ENCODE measurements at regions not wholly inside any gene's neighbourhood (a gene's known extent, or its start where the extent isn't known, plus 50 kb on each side); places are given as distances from the start of the nearest gene placed in this dataset.

DNA sequence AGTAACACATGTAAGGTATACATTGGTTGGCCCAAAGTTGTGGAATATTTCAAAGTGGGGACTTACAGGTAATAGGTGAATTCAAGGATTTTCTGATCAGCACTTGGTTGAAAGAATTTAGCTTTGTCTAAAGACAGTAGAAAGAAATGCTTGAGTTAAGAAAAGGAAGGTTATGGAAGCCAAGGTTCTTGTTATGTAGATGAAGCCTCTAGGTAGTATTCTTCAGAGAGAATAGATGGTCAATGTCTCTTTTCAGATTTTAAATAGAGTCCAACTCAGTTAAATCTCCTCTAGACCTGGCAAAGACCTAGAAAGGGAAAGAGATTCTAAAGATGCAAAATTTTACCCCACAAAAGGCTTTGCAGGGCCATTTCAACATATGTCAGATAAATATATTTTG lies 157.4 kb downstream of the ANKRD30B start:
- no peak overlapping the region for H3K27ac ChIP-seq (replicated peaks)
- DNase-seq (ENCODE audit: low read depth in 1 of 2, low spot score in 1 of 2): no peak
- no peak for TF ChIP-seq SPI1 (IDR thresholded peaks at IDR 0.05; ENCODE audit: borderline replicate concordance, low read depth)
- no peak overlapping the region for H3K4me3 ChIP-seq (replicated peaks; ENCODE audit: insufficient read depth, low read length)
- H3K27me3 ChIP-seq (ENCODE audit: insufficient read depth, poor library complexity, severe bottlenecking): no peaks in the 10 kb centered on the region

DNA sequence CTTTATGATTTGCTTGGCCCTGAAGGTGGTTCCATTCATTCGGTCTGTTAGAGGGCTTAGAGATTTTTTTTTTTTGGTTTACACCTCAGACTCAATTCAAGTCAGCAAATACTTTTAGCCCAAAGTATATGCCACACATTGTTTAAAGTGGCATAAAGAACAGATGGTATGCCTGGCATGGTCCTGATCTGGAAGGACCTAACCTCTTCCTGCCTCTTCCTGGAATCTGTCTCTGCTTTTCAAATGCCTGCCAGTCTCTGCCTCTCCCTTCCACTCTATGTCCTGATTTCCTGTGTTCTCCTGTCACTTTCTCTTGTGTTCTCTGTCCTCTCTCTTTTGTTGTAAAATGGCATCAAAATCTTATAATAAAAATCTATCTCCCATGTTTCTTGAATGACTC lies 158.0 kb downstream of the ANKRD30B start:
- Histone ChIP-seq H3K27me3 (ENCODE audit: insufficient read depth, poor library complexity, severe bottlenecking) (no peaks in the 10 kb centered on the region), H3K4me3 (replicated peaks; ENCODE audit: insufficient read depth, low read length) (no peak overlapping the region), H3K27ac (replicated peaks) (no peak overlapping the region)
- TF ChIP-seq, protein P1, sequence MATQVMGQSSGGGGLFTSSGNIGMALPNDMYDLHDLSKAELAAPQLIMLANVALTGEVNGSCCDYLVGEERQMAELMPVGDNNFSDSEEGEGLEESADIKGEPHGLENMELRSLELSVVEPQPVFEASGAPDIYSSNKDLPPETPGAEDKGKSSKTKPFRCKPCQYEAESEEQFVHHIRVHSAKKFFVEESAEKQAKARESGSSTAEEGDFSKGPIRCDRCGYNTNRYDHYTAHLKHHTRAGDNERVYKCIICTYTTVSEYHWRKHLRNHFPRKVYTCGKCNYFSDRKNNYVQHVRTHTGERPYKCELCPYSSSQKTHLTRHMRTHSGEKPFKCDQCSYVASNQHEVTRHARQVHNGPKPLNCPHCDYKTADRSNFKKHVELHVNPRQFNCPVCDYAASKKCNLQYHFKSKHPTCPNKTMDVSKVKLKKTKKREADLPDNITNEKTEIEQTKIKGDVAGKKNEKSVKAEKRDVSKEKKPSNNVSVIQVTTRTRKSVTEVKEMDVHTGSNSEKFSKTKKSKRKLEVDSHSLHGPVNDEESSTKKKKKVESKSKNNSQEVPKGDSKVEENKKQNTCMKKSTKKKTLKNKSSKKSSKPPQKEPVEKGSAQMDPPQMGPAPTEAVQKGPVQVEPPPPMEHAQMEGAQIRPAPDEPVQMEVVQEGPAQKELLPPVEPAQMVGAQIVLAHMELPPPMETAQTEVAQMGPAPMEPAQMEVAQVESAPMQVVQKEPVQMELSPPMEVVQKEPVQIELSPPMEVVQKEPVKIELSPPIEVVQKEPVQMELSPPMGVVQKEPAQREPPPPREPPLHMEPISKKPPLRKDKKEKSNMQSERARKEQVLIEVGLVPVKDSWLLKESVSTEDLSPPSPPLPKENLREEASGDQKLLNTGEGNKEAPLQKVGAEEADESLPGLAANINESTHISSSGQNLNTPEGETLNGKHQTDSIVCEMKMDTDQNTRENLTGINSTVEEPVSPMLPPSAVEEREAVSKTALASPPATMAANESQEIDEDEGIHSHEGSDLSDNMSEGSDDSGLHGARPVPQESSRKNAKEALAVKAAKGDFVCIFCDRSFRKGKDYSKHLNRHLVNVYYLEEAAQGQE (IDR thresholded peaks at IDR 0.05; ENCODE audit: insufficient replicate concordance, low read depth): no peak
- no peak for TF ChIP-seq SPI1 (IDR thresholded peaks at IDR 0.05; ENCODE audit: borderline replicate concordance, low read depth)
- no peak for DNase-seq (ENCODE audit: low read depth in 1 of 2, low spot score in 1 of 2)

DNA sequence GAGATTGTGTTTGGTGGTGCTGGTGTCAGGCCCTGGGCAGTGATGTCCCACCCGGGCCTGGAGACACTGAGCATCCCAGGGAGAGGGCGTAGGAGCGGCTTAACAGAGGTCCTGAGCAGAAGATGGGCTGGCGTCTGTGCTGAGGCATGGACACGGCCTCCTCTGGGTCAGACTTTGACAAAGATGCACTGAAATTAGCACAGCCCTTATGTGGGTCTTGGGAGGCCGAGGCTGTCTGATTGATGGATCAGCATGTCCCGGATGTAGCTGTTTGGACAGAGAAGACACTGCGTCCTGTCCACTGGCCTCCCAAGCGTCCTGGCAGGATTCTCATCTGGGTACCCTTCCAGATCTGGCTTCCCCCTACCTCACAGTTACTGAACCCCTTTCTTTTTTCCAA lies 159.4 kb downstream of the ANKRD30B start:
- Histone ChIP-seq H3K27me3 (ENCODE audit: insufficient read depth, poor library complexity, severe bottlenecking) (no peaks in the 10 kb centered on the region), H3K4me3 (replicated peaks; ENCODE audit: insufficient read depth, low read length) (no peak overlapping the region), H3K27ac (replicated peaks) (no peak overlapping the region)
- DNase-seq (ENCODE audit: low read depth in 1 of 2, low spot score in 1 of 2): no peak
- TF ChIP-seq, protein P1 (IDR thresholded peaks at IDR 0.05; ENCODE audit: insufficient replicate concordance, low read depth): no peak
- TF ChIP-seq GABPA (IDR thresholded peaks at IDR 0.05; ENCODE audit: low read depth) (no peak), POLR2AphosphoS5 (IDR thresholded peaks at IDR 0.05; ENCODE audit: low read depth) (no peak), SPI1 (IDR thresholded peaks at IDR 0.05; ENCODE audit: borderline replicate concordance, low read depth) (no peak)
- TF ChIP-seq, protein P2, sequence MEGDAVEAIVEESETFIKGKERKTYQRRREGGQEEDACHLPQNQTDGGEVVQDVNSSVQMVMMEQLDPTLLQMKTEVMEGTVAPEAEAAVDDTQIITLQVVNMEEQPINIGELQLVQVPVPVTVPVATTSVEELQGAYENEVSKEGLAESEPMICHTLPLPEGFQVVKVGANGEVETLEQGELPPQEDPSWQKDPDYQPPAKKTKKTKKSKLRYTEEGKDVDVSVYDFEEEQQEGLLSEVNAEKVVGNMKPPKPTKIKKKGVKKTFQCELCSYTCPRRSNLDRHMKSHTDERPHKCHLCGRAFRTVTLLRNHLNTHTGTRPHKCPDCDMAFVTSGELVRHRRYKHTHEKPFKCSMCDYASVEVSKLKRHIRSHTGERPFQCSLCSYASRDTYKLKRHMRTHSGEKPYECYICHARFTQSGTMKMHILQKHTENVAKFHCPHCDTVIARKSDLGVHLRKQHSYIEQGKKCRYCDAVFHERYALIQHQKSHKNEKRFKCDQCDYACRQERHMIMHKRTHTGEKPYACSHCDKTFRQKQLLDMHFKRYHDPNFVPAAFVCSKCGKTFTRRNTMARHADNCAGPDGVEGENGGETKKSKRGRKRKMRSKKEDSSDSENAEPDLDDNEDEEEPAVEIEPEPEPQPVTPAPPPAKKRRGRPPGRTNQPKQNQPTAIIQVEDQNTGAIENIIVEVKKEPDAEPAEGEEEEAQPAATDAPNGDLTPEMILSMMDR (IDR thresholded peaks at IDR 0.05; ENCODE audit: insufficient read depth, low read length): no peak

DNA sequence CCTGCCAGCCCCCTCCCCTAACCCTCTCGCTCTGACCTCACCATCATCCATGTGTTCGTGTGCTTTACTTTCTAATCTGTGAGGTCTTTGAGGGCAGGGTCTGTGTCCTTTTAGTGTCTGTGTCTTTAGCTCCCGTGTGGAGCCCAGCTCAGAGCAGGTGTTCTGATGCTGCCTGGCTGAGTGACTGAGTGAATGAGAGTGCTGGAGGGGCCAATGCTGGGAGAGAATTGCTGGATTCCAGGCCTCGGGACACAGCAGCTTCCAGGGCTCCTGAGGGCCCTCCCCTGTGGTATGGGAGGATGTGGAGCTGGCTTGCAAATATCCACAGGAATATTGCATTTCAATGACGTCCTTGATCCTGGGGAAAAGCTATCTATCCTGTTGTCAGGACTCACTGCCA lies 160.6 kb downstream of the ANKRD30B start:
- Histone ChIP-seq H3K4me3 (replicated peaks; ENCODE audit: insufficient read depth, low read length) (no peak overlapping the region), H3K27me3 (ENCODE audit: insufficient read depth, poor library complexity, severe bottlenecking) (no peaks in the 10 kb centered on the region), H3K27ac (replicated peaks) (no peak overlapping the region)
- no peak for DNase-seq (ENCODE audit: low read depth in 1 of 2, low spot score in 1 of 2)
- TF ChIP-seq GABPA (IDR thresholded peaks at IDR 0.05; ENCODE audit: low read depth): no peak
- TF ChIP-seq, protein P2 (IDR thresholded peaks at IDR 0.05; ENCODE audit: insufficient read depth, low read length): no peak
- TF ChIP-seq, protein P1 (IDR thresholded peaks at IDR 0.05; ENCODE audit: insufficient replicate concordance, low read depth): no peak
- TF ChIP-seq POLR2AphosphoS5 (IDR thresholded peaks at IDR 0.05; ENCODE audit: low read depth): no peak
- no peak for TF ChIP-seq SPI1 (IDR thresholded peaks at IDR 0.05; ENCODE audit: borderline replicate concordance, low read depth)
